ENCODE measurements at regions not wholly inside any gene's neighbourhood (a gene's known extent, or its start where the extent isn't known, plus 50 kb on each side); places are given as distances from the start of the nearest gene placed in this dataset.

GRCh38 chr20:11302436-11302835 lies 615.3 kb upstream of the BTBD3 start:
- Histone ChIP-seq H3K9ac (ENCODE audit: low read length) (no peak overlapping the region), H3K79me2 (replicated peaks; ENCODE audit: insufficient read depth, low read length) (no peaks in the 10 kb centered on the region), H3K9me3 (ENCODE audit: low read length) (no peaks in the 10 kb centered on the region), H3K4me3 (ENCODE audit: low read length) (no peak overlapping the region), H3K9me2 (ENCODE audit: insufficient read depth, low read length) (no peaks in the 10 kb centered on the region), H2AFZ (ENCODE audit: low read depth, low read length) (no peak overlapping the region), H4K20me1 (ENCODE audit: insufficient read depth) (no peaks in the 10 kb centered on the region), H3K27ac (ENCODE audit: low read length) (no peak overlapping the region), H3K36me3 (ENCODE audit: insufficient read depth, low read length) (no peaks in the 10 kb centered on the region), H3K4me2 (ENCODE audit: low read length) (no peak overlapping the region), H3F3A (ENCODE audit: insufficient read depth, low read length, poor library complexity, severe bottlenecking) (no peaks in the 10 kb centered on the region), H3K27me3 (ENCODE audit: insufficient read depth, low read depth, low read length) (no peaks in the 10 kb centered on the region)
- TF ChIP-seq REST (IDR thresholded peaks at IDR 0.05; ENCODE audit: borderline replicate concordance) (no peak), POLR2AphosphoS5 (IDR thresholded peaks at IDR 0.05) (no peak), EZH2 (IDR thresholded peaks at IDR 0.05; ENCODE audit: borderline replicate concordance, insufficient read depth, low read length, poor library complexity, severe bottlenecking) (no peak), SMC3 (conservative IDR thresholded peaks at IDR 0.05; ENCODE audit: poor library complexity) (no peak), EP300 (conservative IDR thresholded peaks at IDR 0.05; ENCODE audit: poor library complexity, severe bottlenecking) (no peak), TAF1 (IDR thresholded peaks at IDR 0.05; ENCODE audit: low read depth) (no peak), CTCF (IDR thresholded peaks at IDR 0.05; ENCODE audit: poor library complexity, severe bottlenecking) (no peak), RAD21 (conservative IDR thresholded peaks at IDR 0.05) (no peak)

GRCh38 chr20:11304795-11305194 lies 612.9 kb upstream of the BTBD3 start:
- no peaks in the 10 kb centered on the region for H3K27me3 ChIP-seq (ENCODE audit: insufficient read depth, low read depth, low read length)

DNA sequence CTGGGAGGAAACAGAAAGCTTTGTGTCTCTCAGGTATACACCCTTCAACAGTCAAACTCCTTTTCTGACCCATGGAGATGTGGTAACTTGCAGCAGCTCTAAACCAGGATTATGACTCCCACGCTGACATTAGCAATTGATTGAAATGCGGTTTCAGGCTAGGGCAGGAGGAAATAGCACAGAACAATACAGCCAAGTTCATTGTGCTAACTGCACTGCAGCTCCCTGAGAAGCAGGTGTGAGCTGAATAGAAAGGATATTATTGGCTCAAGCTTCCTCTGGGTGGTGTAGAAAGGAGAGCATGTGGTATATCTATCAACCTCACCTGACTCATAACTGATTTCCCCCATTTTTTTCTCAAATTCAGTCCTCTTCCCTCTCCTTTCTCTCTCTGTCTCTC lies 612.3 kb upstream of the BTBD3 start:
- Histone ChIP-seq H3K9ac (ENCODE audit: low read length) (no peak overlapping the region), H3K36me3 (ENCODE audit: insufficient read depth, low read length) (no peaks in the 10 kb centered on the region), H3K27ac (ENCODE audit: low read length) (no peak overlapping the region), H3K4me2 (ENCODE audit: low read length) (no peak overlapping the region), H3K9me3 (ENCODE audit: low read length) (no peaks in the 10 kb centered on the region), H3K27me3 (ENCODE audit: insufficient read depth, low read depth, low read length) (no peaks in the 10 kb centered on the region), H3K4me3 (ENCODE audit: low read length) (peak overlapping the region; percentile 23), H3K79me2 (replicated peaks; ENCODE audit: insufficient read depth, low read length) (no peaks in the 10 kb centered on the region), H4K20me1 (ENCODE audit: insufficient read depth) (no peaks in the 10 kb centered on the region), H3F3A (ENCODE audit: insufficient read depth, low read length, poor library complexity, severe bottlenecking) (no peaks in the 10 kb centered on the region), H3K9me2 (ENCODE audit: insufficient read depth, low read length) (no peaks in the 10 kb centered on the region), H2AFZ (ENCODE audit: low read depth, low read length) (no peak overlapping the region)
- TF ChIP-seq RAD21 (conservative IDR thresholded peaks at IDR 0.05) (no peak), CTCF (IDR thresholded peaks at IDR 0.05; ENCODE audit: poor library complexity, severe bottlenecking) (no peak), EP300 (conservative IDR thresholded peaks at IDR 0.05; ENCODE audit: poor library complexity, severe bottlenecking) (no peak), TAF1 (IDR thresholded peaks at IDR 0.05; ENCODE audit: low read depth) (no peak), REST (IDR thresholded peaks at IDR 0.05; ENCODE audit: borderline replicate concordance) (no peak), MXI1 (conservative IDR thresholded peaks at IDR 0.05; ENCODE audit: poor library complexity, severe bottlenecking) (no peak), SMC3 (conservative IDR thresholded peaks at IDR 0.05; ENCODE audit: poor library complexity) (no peak), EZH2 (IDR thresholded peaks at IDR 0.05; ENCODE audit: borderline replicate concordance, insufficient read depth, low read length, poor library complexity, severe bottlenecking) (no peak), POLR2AphosphoS5 (IDR thresholded peaks at IDR 0.05) (no peak)

More at GRCh38 chr20:11304795-11305194, 612.9 kb upstream of the BTBD3 start:
- Histone ChIP-seq H3K36me3 (ENCODE audit: insufficient read depth, low read length) (no peaks in the 10 kb centered on the region), H3F3A (ENCODE audit: insufficient read depth, low read length, poor library complexity, severe bottlenecking) (no peaks in the 10 kb centered on the region), H3K9ac (ENCODE audit: low read length) (no peak overlapping the region), H3K79me2 (replicated peaks; ENCODE audit: insufficient read depth, low read length) (no peaks in the 10 kb centered on the region), H3K4me2 (ENCODE audit: low read length) (no peak overlapping the region), H3K4me3 (ENCODE audit: low read length) (peak overlapping the region; percentile 23), H2AFZ (ENCODE audit: low read depth, low read length) (no peak overlapping the region), H3K27ac (ENCODE audit: low read length) (no peak overlapping the region), H3K9me3 (ENCODE audit: low read length) (no peaks in the 10 kb centered on the region), H4K20me1 (ENCODE audit: insufficient read depth) (no peaks in the 10 kb centered on the region), H3K9me2 (ENCODE audit: insufficient read depth, low read length) (no peaks in the 10 kb centered on the region)
- peak; percentile 71 for TF ChIP-seq EP300 (conservative IDR thresholded peaks at IDR 0.05; ENCODE audit: poor library complexity, severe bottlenecking)
- TF ChIP-seq POLR2AphosphoS5 (IDR thresholded peaks at IDR 0.05), result peak; percentile 63
- TF ChIP-seq RAD21 (conservative IDR thresholded peaks at IDR 0.05), result no peak
- no peak for TF ChIP-seq MXI1 (conservative IDR thresholded peaks at IDR 0.05; ENCODE audit: poor library complexity, severe bottlenecking)

All from neural cell (in vitro differentiated cells).